ENCODE measurements at regions not wholly inside any gene's neighbourhood (a gene's known extent, or its start where the extent isn't known, plus 50 kb on each side); places are given as distances from the start of the nearest gene placed in this dataset.

GRCh38 chr18:43543236-43543635 is 265.9 kb upstream of the SYT4 start:
- Histone ChIP-seq H3K27ac (ENCODE audit: insufficient read depth, low read length) (no peak overlapping the region), H3K27me3 (ENCODE audit: control insufficient read depth, insufficient read depth, low read length) (no peaks in the 10 kb centered on the region), H3K9ac (ENCODE audit: insufficient read depth, low read length) (no peak overlapping the region), H3K36me3 (ENCODE audit: control insufficient read depth, insufficient read depth, low read length) (no peaks in the 10 kb centered on the region), H3K9me3 (ENCODE audit: control insufficient read depth, insufficient read depth, low read depth, low read length) (no peaks in the 10 kb centered on the region), H3K79me2 (ENCODE audit: control insufficient read depth, insufficient read depth, low read length) (no peaks in the 10 kb centered on the region), H3K4me3 (replicated peaks in 1 of 4; ENCODE audit: control extremely low read depth in 1 of 4, insufficient read depth in 1 of 4, low read depth in 3 of 4, low read length in 4 of 4) (no peak overlapping the region), H3K4me2 (ENCODE audit: extremely low read depth, insufficient read depth, low read length) (no peak overlapping the region), H3K4me1 (ENCODE audit: control insufficient read depth, extremely low read depth, insufficient read depth, low read length) (no peaks in the 10 kb centered on the region), H4K20me1 (ENCODE audit: control insufficient read depth, extremely low read depth, insufficient read depth, low read length) (no peaks in the 10 kb centered on the region), H2AFZ (ENCODE audit: low read length) (no peak overlapping the region)
- DNase-seq (ENCODE audit: low read depth in 2 of 2): no peak
- TF ChIP-seq EZH2 (IDR thresholded peaks at IDR 0.05; ENCODE audit: low read length, missing control alignments) (no peak), CTCF (conservative IDR thresholded peaks at IDR 0.05 in 1 of 2, IDR thresholded peaks at IDR 0.05 in 1 of 2; ENCODE audit: low read depth in 1 of 2, low read length in 2 of 2) (no peak)

- Histone ChIP-seq H3K4me1 (ENCODE audit: control insufficient read depth, extremely low read depth, insufficient read depth, low read length) (no peaks in the 10 kb centered on the region), H4K20me1 (ENCODE audit: control insufficient read depth, extremely low read depth, insufficient read depth, low read length) (no peaks in the 10 kb centered on the region), H3K36me3 (ENCODE audit: control insufficient read depth, insufficient read depth, low read length) (no peaks in the 10 kb centered on the region), H3K4me3 (replicated peaks in 1 of 4; ENCODE audit: control extremely low read depth in 1 of 4, insufficient read depth in 1 of 4, low read depth in 3 of 4, low read length in 4 of 4) (no peak overlapping the region), H3K9ac (ENCODE audit: insufficient read depth, low read length) (no peak overlapping the region), H3K9me3 (ENCODE audit: control insufficient read depth, insufficient read depth, low read depth, low read length) (no peaks in the 10 kb centered on the region), H3K27me3 (ENCODE audit: control insufficient read depth, insufficient read depth, low read length) (no peaks in the 10 kb centered on the region), H3K27ac (ENCODE audit: insufficient read depth, low read length) (no peak overlapping the region), H3K79me2 (ENCODE audit: control insufficient read depth, insufficient read depth, low read length) (no peaks in the 10 kb centered on the region), H3K4me2 (ENCODE audit: extremely low read depth, insufficient read depth, low read length) (no peak overlapping the region), H2AFZ (ENCODE audit: low read length) (no peak overlapping the region)
- TF ChIP-seq EZH2 (IDR thresholded peaks at IDR 0.05; ENCODE audit: low read length, missing control alignments) (no peak), CTCF (conservative IDR thresholded peaks at IDR 0.05 in 1 of 2, IDR thresholded peaks at IDR 0.05 in 1 of 2; ENCODE audit: low read depth in 1 of 2, low read length in 2 of 2) (no peak)
- no peak for DNase-seq (ENCODE audit: low read depth in 2 of 2)
Measured at GRCh38 chr18:43547456-43547855, 270.2 kb upstream of the SYT4 start.

GRCh38 chr18:43559507-43559906 is 282.2 kb upstream of the SYT4 start:
- Histone ChIP-seq H3K27me3 (ENCODE audit: control insufficient read depth, insufficient read depth, low read length) (no peaks in the 10 kb centered on the region), H3K79me2 (ENCODE audit: control insufficient read depth, insufficient read depth, low read length) (no peaks in the 10 kb centered on the region), H3K36me3 (ENCODE audit: control insufficient read depth, insufficient read depth, low read length) (no peaks in the 10 kb centered on the region), H3K9ac (ENCODE audit: insufficient read depth, low read length) (no peak overlapping the region), H2AFZ (ENCODE audit: low read length) (no peak overlapping the region), H3K27ac (ENCODE audit: insufficient read depth, low read length) (no peak overlapping the region), H3K4me1 (ENCODE audit: control insufficient read depth, extremely low read depth, insufficient read depth, low read length) (no peaks in the 10 kb centered on the region), H3K9me3 (ENCODE audit: control insufficient read depth, insufficient read depth, low read depth, low read length) (no peaks in the 10 kb centered on the region), H3K4me2 (ENCODE audit: extremely low read depth, insufficient read depth, low read length) (no peak overlapping the region), H3K4me3 (replicated peaks in 1 of 4; ENCODE audit: control extremely low read depth in 1 of 4, insufficient read depth in 1 of 4, low read depth in 3 of 4, low read length in 4 of 4) (no peak overlapping the region), H4K20me1 (ENCODE audit: control insufficient read depth, extremely low read depth, insufficient read depth, low read length) (no peaks in the 10 kb centered on the region)
- DNase-seq (ENCODE audit: low read depth in 2 of 2): no peak
- TF ChIP-seq EZH2 (IDR thresholded peaks at IDR 0.05; ENCODE audit: low read length, missing control alignments) (no peak), CTCF (conservative IDR thresholded peaks at IDR 0.05 in 1 of 2, IDR thresholded peaks at IDR 0.05 in 1 of 2; ENCODE audit: low read depth in 1 of 2, low read length in 2 of 2) (no peak)
